DLD1 (cell line): ENCODE measurements at regions not wholly inside any gene's neighbourhood (a gene's known extent, or its start where the extent isn't known, plus 50 kb on each side); places are given as distances from the start of the nearest gene placed in this dataset.

Experiments
- in situ Hi-C: cut with HindIII; loops from 2 replicates; pipeline ENCODE4 v1.10.0; 2017; ENCODE audit warnings: low sequenced_read_pairs

GRCh38 chr2:4673025-4673489 is 969.7 kb downstream of the DCDC2C start:
- in situ Hi-C loops, result no loop called here

GRCh38 chr2:4674007-4674406 is 970.6 kb downstream of the DCDC2C start:
- in situ Hi-C loops, result no loop called here

- in situ Hi-C loops, result no loop called here
Observed at GRCh38 chr2:4675295-4675694, 971.9 kb downstream of the DCDC2C start.

- in situ Hi-C loops, result no loop called here
Observed at GRCh38 chr2:4678927-4679326, 975.6 kb downstream of the DCDC2C start.

GRCh38 chr2:4679391-4679790 is 976.0 kb downstream of the DCDC2C start:
- in situ Hi-C loops, result no loop called here

GRCh38 chr2:4684921-4685320 is 981.5 kb downstream of the DCDC2C start:
- in situ Hi-C loops, result no loop called here

GRCh38 chr2:4690913-4691312 is 987.5 kb downstream of the DCDC2C start:
- in situ Hi-C loops, result no loop called here

- in situ Hi-C loops, result no loop called here
Observed at GRCh38 chr2:4693266-4693665, 989.9 kb downstream of the DCDC2C start.

- in situ Hi-C loops, result no loop called here
Observed at GRCh38 chr2:4695281-4695861, 992.0 kb downstream of the DCDC2C start.

- in situ Hi-C loops, result no loop called here
Observed at GRCh38 chr2:4715065-4715464, 977.1 kb upstream of the SOX11 start.

- in situ Hi-C loops, result no loop called here
Observed at GRCh38 chr2:4718777-4719176, 973.4 kb upstream of the SOX11 start.

- in situ Hi-C loops, result no loop called here
Observed at GRCh38 chr2:4725618-4726017, 966.6 kb upstream of the SOX11 start.

- in situ Hi-C loops, result no loop called here
Observed at GRCh38 chr2:4732560-4732959, 959.6 kb upstream of the SOX11 start.

GRCh38 chr2:4745056-4745991 is 946.9 kb upstream of the SOX11 start:
- in situ Hi-C loops, result no loop called here

- in situ Hi-C loops, result no loop called here
Observed at GRCh38 chr2:4753721-4754120, 938.5 kb upstream of the SOX11 start.

- in situ Hi-C loops, result no loop called here
Observed at GRCh38 chr2:4762951-4763376, 929.2 kb upstream of the SOX11 start.

- in situ Hi-C loops, result no loop called here
Observed at GRCh38 chr2:4765787-4766530, 926.2 kb upstream of the SOX11 start.

GRCh38 chr2:4775668-4776067 is 916.5 kb upstream of the SOX11 start:
- in situ Hi-C loops, result no loop called here

GRCh38 chr2:4780679-4781078 is 911.5 kb upstream of the SOX11 start:
- in situ Hi-C loops, result no loop called here

- in situ Hi-C loops, result no loop called here
Observed at GRCh38 chr2:4782647-4783046, 909.5 kb upstream of the SOX11 start.

GRCh38 chr2:4791488-4791887 is 900.7 kb upstream of the SOX11 start:
- in situ Hi-C loops, result no loop called here
